ENCODE measurements at regions not wholly inside any gene's neighbourhood (a gene's known extent, or its start where the extent isn't known, plus 50 kb on each side); places are given as distances from the start of the nearest gene placed in this dataset.

DNA sequence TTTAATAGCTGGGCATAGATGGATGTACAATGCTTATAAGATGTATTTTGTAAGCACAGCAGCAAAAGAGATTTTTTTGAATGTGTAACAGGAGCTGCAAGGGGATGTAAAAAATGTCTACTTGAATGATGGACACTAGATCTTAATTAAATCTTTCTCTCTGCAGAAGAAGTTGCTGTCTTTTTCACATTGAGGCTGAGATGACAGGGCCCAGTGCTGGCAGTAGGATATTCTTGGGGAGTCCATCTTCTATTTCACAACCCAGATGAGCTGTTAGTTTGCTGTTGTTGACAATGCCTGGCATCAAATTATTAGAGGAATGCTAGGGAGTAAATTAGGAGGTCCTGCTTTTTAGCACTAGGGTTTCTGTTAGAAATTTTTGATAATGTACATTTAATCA, 698.7 kb downstream of the SLITRK5 start:
- intact Hi-C loops (cut with micrococcal nuclease) = no loop called here
- FAIRE-seq = no peak
- no peaks in the 10 kb centered on the region for H3K9me1 ChIP-seq (ENCODE audit: control insufficient read depth, insufficient read depth, low read length)
- no peaks in the 10 kb centered on the region for H3K9me3 ChIP-seq (replicated peaks; ENCODE audit: control insufficient read depth, insufficient read depth, low read depth, low read length)
- no peak overlapping the region for H3K27ac ChIP-seq (ENCODE audit: extremely low read depth, low read depth, low read length)
- no peak for DNase-seq (ENCODE audit: extremely low read depth in 1 of 4, low spot score in 3 of 4)
- BruUV-seq (replicated peaks) = no TSS peak
- no peak for ATAC-seq
- in situ Hi-C loops (cut with MboI) = no loop called here
- H3K27me3 ChIP-seq (ENCODE audit: control insufficient read depth in 2 of 2, insufficient read depth in 2 of 2, low read length in 2 of 2) = no peaks in the 10 kb centered on the region
- no peak overlapping the region for H3K9ac ChIP-seq (ENCODE audit: insufficient read depth in 1 of 2, low read depth in 2 of 2, low read length in 2 of 2)
- no peak overlapping the region for H3K4me3 ChIP-seq
- no peaks in the 10 kb centered on the region for H3K79me2 ChIP-seq (ENCODE audit: control insufficient read depth, insufficient read depth, low read length)
- CTCF ChIA-PET (ENCODE audit: low intra/inter-chr PET ratio) = no interaction called here
- no peaks in the 10 kb centered on the region for H4K20me1 ChIP-seq (replicated peaks; ENCODE audit: control insufficient read depth, insufficient read depth, low read length)
- no peaks in the 10 kb centered on the region for H3K4me1 ChIP-seq (replicated peaks in 1 of 2; ENCODE audit: control insufficient read depth in 2 of 2, insufficient read depth in 2 of 2, low read length in 2 of 2)
- no peak overlapping the region for H3K4me2 ChIP-seq (ENCODE audit: insufficient read depth, low read length)
- H3K36me3 ChIP-seq (ENCODE audit: control insufficient read depth, insufficient read depth, low read length) = no peaks in the 10 kb centered on the region
- no peak overlapping the region for H2AFZ ChIP-seq (ENCODE audit: low read depth, low read length)
- POLR2A ChIA-PET = no interaction called here
- TF ChIP-seq RBFOX2 (IDR thresholded peaks at IDR 0.05; ENCODE audit: low read depth, low read length) (no peak), ZNF224 (CRISPR knock-in tag; IDR thresholded peaks at IDR 0.05) (no peak), ZNF785 (CRISPR knock-in tag; IDR thresholded peaks at IDR 0.05) (no peak), ZNF717 (CRISPR knock-in tag; IDR thresholded peaks at IDR 0.05) (no peak), PML (IDR thresholded peaks at IDR 0.05; ENCODE audit: low read length) (no peak), RCOR1 (IDR thresholded peaks at IDR 0.05; ENCODE audit: borderline replicate concordance in 1 of 2, low read depth in 2 of 2, low read length in 2 of 2) (no peak), ZNF384 (IDR thresholded peaks at IDR 0.05; ENCODE audit: low read depth, low read length) (no peak), TEAD4 (IDR thresholded peaks at IDR 0.05; ENCODE audit: low read length) (no peak), TEAD4 (CRISPR knock-in tag; IDR thresholded peaks at IDR 0.05; ENCODE audit: borderline replicate concordance) (no peak), JUNB (CRISPR knock-in tag; conservative IDR thresholded peaks at IDR 0.05) (no peak), NCOA2 (IDR thresholded peaks at IDR 0.05; ENCODE audit: partially characterized antibody in 2 of 2) (no peak), PRPF4 (IDR thresholded peaks at IDR 0.05; ENCODE audit: insufficient read depth, low read depth, low read length, poor library complexity, severe bottlenecking) (no peak), CREM (IDR thresholded peaks at IDR 0.05; ENCODE audit: low read depth) (no peak), ZNF444 (CRISPR knock-in tag; IDR thresholded peaks at IDR 0.05) (no peak)
- TF ChIP-seq, protein P1, sequence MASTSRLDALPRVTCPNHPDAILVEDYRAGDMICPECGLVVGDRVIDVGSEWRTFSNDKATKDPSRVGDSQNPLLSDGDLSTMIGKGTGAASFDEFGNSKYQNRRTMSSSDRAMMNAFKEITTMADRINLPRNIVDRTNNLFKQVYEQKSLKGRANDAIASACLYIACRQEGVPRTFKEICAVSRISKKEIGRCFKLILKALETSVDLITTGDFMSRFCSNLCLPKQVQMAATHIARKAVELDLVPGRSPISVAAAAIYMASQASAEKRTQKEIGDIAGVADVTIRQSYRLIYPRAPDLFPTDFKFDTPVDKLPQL (IDR thresholded peaks at IDR 0.05; ENCODE audit: extremely low read depth, insufficient read length) = no peak
- TF ChIP-seq, protein P2, sequence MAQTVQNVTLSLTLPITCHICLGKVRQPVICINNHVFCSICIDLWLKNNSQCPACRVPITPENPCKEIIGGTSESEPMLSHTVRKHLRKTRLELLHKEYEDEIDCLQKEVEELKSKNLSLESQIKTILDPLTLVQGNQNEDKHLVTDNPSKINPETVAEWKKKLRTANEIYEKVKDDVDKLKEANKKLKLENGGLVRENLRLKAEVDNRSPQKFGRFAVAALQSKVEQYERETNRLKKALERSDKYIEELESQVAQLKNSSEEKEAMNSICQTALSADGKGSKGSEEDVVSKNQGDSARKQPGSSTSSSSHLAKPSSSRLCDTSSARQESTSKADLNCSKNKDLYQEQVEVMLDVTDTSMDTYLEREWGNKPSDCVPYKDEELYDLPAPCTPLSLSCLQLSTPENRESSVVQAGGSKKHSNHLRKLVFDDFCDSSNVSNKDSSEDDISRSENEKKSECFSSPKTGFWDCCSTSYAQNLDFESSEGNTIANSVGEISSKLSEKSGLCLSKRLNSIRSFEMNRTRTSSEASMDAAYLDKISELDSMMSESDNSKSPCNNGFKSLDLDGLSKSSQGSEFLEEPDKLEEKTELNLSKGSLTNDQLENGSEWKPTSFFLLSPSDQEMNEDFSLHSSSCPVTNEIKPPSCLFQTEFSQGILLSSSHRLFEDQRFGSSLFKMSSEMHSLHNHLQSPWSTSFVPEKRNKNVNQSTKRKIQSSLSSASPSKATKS (CRISPR knock-in tag; IDR thresholded peaks at IDR 0.05) = no peak
- TF ChIP-seq, protein P3, sequence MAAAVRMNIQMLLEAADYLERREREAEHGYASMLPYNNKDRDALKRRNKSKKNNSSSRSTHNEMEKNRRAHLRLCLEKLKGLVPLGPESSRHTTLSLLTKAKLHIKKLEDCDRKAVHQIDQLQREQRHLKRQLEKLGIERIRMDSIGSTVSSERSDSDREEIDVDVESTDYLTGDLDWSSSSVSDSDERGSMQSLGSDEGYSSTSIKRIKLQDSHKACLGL (CRISPR knock-in tag; IDR thresholded peaks at IDR 0.05; ENCODE audit: borderline replicate concordance, poor library complexity, severe bottlenecking) = no peak

Data from K562 (cell line).